SK-N-SH (cell line): ENCODE measurements at regions not wholly inside any gene's neighbourhood (a gene's known extent, or its start where the extent isn't known, plus 50 kb on each side); places are given as distances from the start of the nearest gene placed in this dataset.

Source experiments
- CTCF ChIP-seq: fragments of 200-600 bp; sonication (generic); IDR thresholded peaks from 2 replicates; pipeline ENCODE4 v1.6.1; 2017; ENCODE audit warnings: antibody characterized with exemption, mild to moderate bottlenecking, moderate library complexity
- JUND ChIP-seq: IDR thresholded peaks from 2 replicates; pipeline ENCODE4 v1.4.0; 2012
- MEF2A ChIP-seq: IDR thresholded peaks from 2 replicates; pipeline ENCODE4 v1.4.0; 2012; ENCODE audit warnings: low read depth, borderline replicate concordance
- MXI1 ChIP-seq: IDR thresholded peaks from 2 replicates; pipeline ENCODE4 v1.6.1; 2012; ENCODE audit warnings: mild to moderate bottlenecking, low read depth, low read length, improper control_type of control experiment
- NFIC ChIP-seq: IDR thresholded peaks from 2 replicates; pipeline ENCODE4 v1.4.0; 2012; ENCODE audit warnings: borderline replicate concordance
- RAD21 ChIP-seq: IDR thresholded peaks from 2 replicates; pipeline ENCODE4 v1.6.1; 2012; ENCODE audit warnings: mild to moderate bottlenecking, low read length
- REST ChIP-seq: IDR thresholded peaks from 2 replicates; pipeline ENCODE4 v1.6.1; 2012; ENCODE audit warnings: mild to moderate bottlenecking, low read depth, low read length, moderate library complexity
- RFX5 ChIP-seq: IDR thresholded peaks from 2 replicates; pipeline ENCODE4 v1.6.1; 2012; ENCODE audit warnings: mild to moderate bottlenecking, improper control_type of control experiment, low read length
- TEAD4 ChIP-seq: IDR thresholded peaks from 2 replicates; pipeline ENCODE4 v1.4.0; 2012; ENCODE audit warnings: mild to moderate bottlenecking, borderline replicate concordance; ENCODE audit not compliant: insufficient read depth
- YY1 ChIP-seq: IDR thresholded peaks from 2 replicates; pipeline ENCODE4 v1.4.0; 2012; ENCODE audit warnings: low read depth, mild to moderate bottlenecking

GRCh38 chr4:96972920-96973319 lies 1133.0 kb downstream of the PDHA2 start:
- TF ChIP-seq RFX5, result no peak
- TF ChIP-seq TEAD4, result no peak
- no peak for TF ChIP-seq CTCF
- no peak for TF ChIP-seq MXI1
- no peak for TF ChIP-seq NFIC
- TF ChIP-seq MEF2A, result no peak
- TF ChIP-seq REST, result no peak
- no peak for TF ChIP-seq YY1
- TF ChIP-seq JUND, result no peak
- TF ChIP-seq RAD21, result no peak
